ENCODE measurements at regions not wholly inside any gene's neighbourhood (a gene's known extent, or its start where the extent isn't known, plus 50 kb on each side); places are given as distances from the start of the nearest gene placed in this dataset.

- Histone ChIP-seq H3K9me3 (no peaks in the 10 kb centered on the region), H3K36me3 (ENCODE audit: control insufficient read depth, insufficient read depth, low read length) (no peaks in the 10 kb centered on the region), H3K4me1 (no peaks in the 10 kb centered on the region), H3K4me3 (ENCODE audit: low read depth, low read length) (no peak overlapping the region), H3K27me3 (replicated peaks; ENCODE audit: control insufficient read depth, insufficient read depth, low read length) (no peaks in the 10 kb centered on the region)
- POLR2A ChIA-PET: no interaction called here
- no peak for TF ChIP-seq CTCF (IDR thresholded peaks at IDR 0.05; ENCODE audit: insufficient read depth in 1 of 2, low read depth in 1 of 2, low read length in 1 of 2, severe bottlenecking in 1 of 2, unreplicated experiment in 1 of 2)
- H3K4me3 Mint-ChIP-seq (ENCODE audit: unreplicated experiment): no peak overlapping the region
- H3K27me3 Mint-ChIP-seq (ENCODE audit: insufficient read depth, unreplicated experiment): peaks cover 2% of the 10 kb centered on the region
- intact Hi-C loops (cut with micrococcal nuclease; ENCODE audit: unreplicated experiment): loop anchor here (10.0 kb wide), 1 partner anchor 238 kb away; no protein-coding TSS in a partner anchor
- H3K36me3 Mint-ChIP-seq (ENCODE audit: insufficient read depth, unreplicated experiment): no peaks in the 10 kb centered on the region
- no peak overlapping the region for H3K27ac Mint-ChIP-seq (ENCODE audit: unreplicated experiment)
- H3K4me1 Mint-ChIP-seq (ENCODE audit: low read depth, unreplicated experiment): peaks cover 6% of the 10 kb centered on the region
- H3K9me3 Mint-ChIP-seq (ENCODE audit: unreplicated experiment): no peaks in the 10 kb centered on the region
- CTCF ChIA-PET: no interaction called here
- BruUV-seq (replicated peaks): no TSS peak
- DNase-seq: no peak
These were observed 191.0 kb upstream of the BTG1 start for GRCh38 chr12:92336641-92337040.

GRCh38 chr12:92335831-92336230 is 190.2 kb upstream of the BTG1 start:
- H3K4me1 ChIP-seq: no peaks in the 10 kb centered on the region
- H3K9me3 Mint-ChIP-seq (ENCODE audit: unreplicated experiment): no peaks in the 10 kb centered on the region
- H3K27ac Mint-ChIP-seq (ENCODE audit: unreplicated experiment): no peak overlapping the region
- DNase-seq: no peak
- no TSS peak for BruUV-seq (replicated peaks)
- no peaks in the 10 kb centered on the region for H3K27me3 ChIP-seq (replicated peaks; ENCODE audit: control insufficient read depth, insufficient read depth, low read length)
- intact Hi-C loops (cut with micrococcal nuclease; ENCODE audit: unreplicated experiment): loop anchor here (10.0 kb wide), 1 partner anchor 239 kb away; no protein-coding TSS in a partner anchor
- no peaks in the 10 kb centered on the region for H3K36me3 ChIP-seq (ENCODE audit: control insufficient read depth, insufficient read depth, low read length)
- TF ChIP-seq CTCF (IDR thresholded peaks at IDR 0.05; ENCODE audit: insufficient read depth in 1 of 2, low read depth in 1 of 2, low read length in 1 of 2, severe bottlenecking in 1 of 2, unreplicated experiment in 1 of 2): no peak
- peaks cover 2% of the 10 kb centered on the region for H3K27me3 Mint-ChIP-seq (ENCODE audit: insufficient read depth, unreplicated experiment)
- ChIA-PET POLR2A (no interaction called here), CTCF (no interaction called here)
- H3K36me3 Mint-ChIP-seq (ENCODE audit: insufficient read depth, unreplicated experiment): no peaks in the 10 kb centered on the region
- H3K4me1 Mint-ChIP-seq (ENCODE audit: low read depth, unreplicated experiment): no peaks in the 10 kb centered on the region
- no peak overlapping the region for H3K4me3 ChIP-seq (ENCODE audit: low read depth, low read length)
- no peak overlapping the region for H3K4me3 Mint-ChIP-seq (ENCODE audit: unreplicated experiment)
- no peaks in the 10 kb centered on the region for H3K9me3 ChIP-seq

GRCh38 chr12:92334552-92334951 is 188.9 kb upstream of the BTG1 start:
- Histone ChIP-seq H3K27me3 (replicated peaks; ENCODE audit: control insufficient read depth, insufficient read depth, low read length) (no peaks in the 10 kb centered on the region), H3K9me3 (no peaks in the 10 kb centered on the region), H3K36me3 (ENCODE audit: control insufficient read depth, insufficient read depth, low read length) (no peaks in the 10 kb centered on the region), H3K4me3 (ENCODE audit: low read depth, low read length) (no peak overlapping the region), H3K4me1 (no peaks in the 10 kb centered on the region)
- H3K4me3 Mint-ChIP-seq (ENCODE audit: unreplicated experiment): no peak overlapping the region
- H3K27me3 Mint-ChIP-seq (ENCODE audit: insufficient read depth, unreplicated experiment): peaks cover 2% of the 10 kb centered on the region
- no peak for TF ChIP-seq CTCF (IDR thresholded peaks at IDR 0.05; ENCODE audit: insufficient read depth in 1 of 2, low read depth in 1 of 2, low read length in 1 of 2, severe bottlenecking in 1 of 2, unreplicated experiment in 1 of 2)
- H3K27ac Mint-ChIP-seq (ENCODE audit: unreplicated experiment): no peak overlapping the region
- CTCF ChIA-PET: no interaction called here
- BruUV-seq (replicated peaks): no TSS peak
- no peaks in the 10 kb centered on the region for H3K4me1 Mint-ChIP-seq (ENCODE audit: low read depth, unreplicated experiment)
- POLR2A ChIA-PET: no interaction called here
- no peaks in the 10 kb centered on the region for H3K9me3 Mint-ChIP-seq (ENCODE audit: unreplicated experiment)
- no peaks in the 10 kb centered on the region for H3K36me3 Mint-ChIP-seq (ENCODE audit: insufficient read depth, unreplicated experiment)
- intact Hi-C loops (cut with micrococcal nuclease; ENCODE audit: unreplicated experiment): loop anchor here (10.0 kb wide), 1 partner anchor 240 kb away; no protein-coding TSS in a partner anchor
- DNase-seq: no peak

All from Caco-2 (cell line).